Liver (tissue), 6 donors: ENCODE measurements at regions not wholly inside any gene's neighbourhood (a gene's known extent, or its start where the extent isn't known, plus 50 kb on each side); places are given as distances from the start of the nearest gene placed in this dataset.
A peak's percentile ranks its signal among the peaks of the same experiment; 100 is the strongest.
"Not testable (repeated sequence)": the region's sequence is repeated elsewhere in the genome, so short reads cannot be mapped to it uniquely, and the experiment has no call there.

Source experiments
- DNase-seq: peaks from one replicate; pipeline ENCODE4 v3.0.0-alpha.2; 2017; ENCODE audit warnings: low spot score
- H3K27ac ChIP-seq, 2 donors: one replicate each; pipeline ENCODE4 v1.7.0; 2013; ENCODE audit warnings: inconsistent platforms in 2 of 2, low read length in 2 of 2, control low read depth in 1 of 2, low read depth in 1 of 2, mild to moderate bottlenecking in 1 of 2
- H3K27me3 ChIP-seq, 4 donors: one replicate each; pipeline versions ENCODE4 v1.6.1 to v1.7.0; 2013; ENCODE audit warnings: low read length in 3 of 4, inconsistent platforms in 1 of 4, mild to moderate bottlenecking in 1 of 4, moderate library complexity in 1 of 4; ENCODE audit not compliant: control insufficient read depth in 4 of 4, insufficient read depth in 4 of 4
- H3K36me3 ChIP-seq, 4 donors: one replicate each; pipeline versions ENCODE4 v1.6.1 to v1.7.0; 2013; ENCODE audit warnings: low read length in 3 of 4, mild to moderate bottlenecking in 3 of 4, low read depth in 1 of 4, moderate library complexity in 1 of 4; ENCODE audit not compliant: control insufficient read depth in 4 of 4, insufficient read depth in 3 of 4
- H3K4me1 ChIP-seq, 4 donors: one replicate each; pipeline versions ENCODE4 v1.6.1 to v1.7.0; 2013; ENCODE audit warnings: low read length in 3 of 4, mild to moderate bottlenecking in 3 of 4, moderate library complexity in 1 of 4; ENCODE audit not compliant: control insufficient read depth in 4 of 4, insufficient read depth in 4 of 4
- H3K4me3 ChIP-seq, 3 donors: one replicate each; pipeline versions ENCODE4 v1.6.1 to v1.7.0; 2013; ENCODE audit warnings: low read length in 3 of 3, control low read depth in 1 of 3, low read depth in 1 of 3, mild to moderate bottlenecking in 1 of 3
- H3K9ac ChIP-seq, 2 donors: one replicate each; pipeline ENCODE4 v1.7.0; 2013; ENCODE audit warnings: low read length in 2 of 2, mild to moderate bottlenecking in 2 of 2, moderate library complexity in 2 of 2, control low read depth in 1 of 2, low read depth in 1 of 2
- H3K9me3 ChIP-seq, 4 donors: one replicate each; pipeline versions ENCODE4 v1.6.1 to v1.7.0; 2013; ENCODE audit warnings: low read length in 3 of 4; ENCODE audit not compliant: control insufficient read depth in 4 of 4
- WGBS: extraction: QIAGEN DNeasy Blood & Tissue Kit; methylation state at CpG from one replicate; pipeline ENCODE4 v1.1.7; 2013; 5-methylcytosine and 5-hydroxymethylcytosine counted together
- donor health status: healthy.
- donor health status: healthy.
- donor health status: healthy.

DNA sequence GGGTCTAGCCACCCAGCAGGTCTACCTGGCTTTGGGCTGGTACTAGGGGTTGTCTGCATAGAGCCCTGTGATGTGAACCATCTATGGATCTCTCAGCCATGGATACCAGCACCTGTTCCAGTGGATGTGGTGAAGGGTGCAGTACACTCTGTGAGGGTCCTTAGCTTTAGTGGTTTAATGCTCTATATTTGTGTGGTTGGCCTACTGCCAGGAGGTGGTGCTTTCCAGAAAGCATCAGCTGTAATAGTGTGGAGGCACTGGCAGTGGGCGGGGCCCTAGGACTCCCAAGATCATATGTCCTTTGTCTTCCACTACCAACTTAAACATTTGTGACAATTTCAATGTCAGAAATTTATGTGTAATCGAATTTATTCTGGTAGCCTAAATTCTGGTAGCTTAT, 1065.1 kb downstream of the RPIA start:
- H3K9me3 ChIP-seq, H3K4me1 ChIP-seq, H3K4me3 ChIP-seq, H3K27ac ChIP-seq, H3K9ac ChIP-seq, DNase-seq, H3K27me3 ChIP-seq, H3K36me3 ChIP-seq: not testable (repeated sequence)
- WGBS: 38% methylated on average over 2 of the region's 2 CpGs

DNA sequence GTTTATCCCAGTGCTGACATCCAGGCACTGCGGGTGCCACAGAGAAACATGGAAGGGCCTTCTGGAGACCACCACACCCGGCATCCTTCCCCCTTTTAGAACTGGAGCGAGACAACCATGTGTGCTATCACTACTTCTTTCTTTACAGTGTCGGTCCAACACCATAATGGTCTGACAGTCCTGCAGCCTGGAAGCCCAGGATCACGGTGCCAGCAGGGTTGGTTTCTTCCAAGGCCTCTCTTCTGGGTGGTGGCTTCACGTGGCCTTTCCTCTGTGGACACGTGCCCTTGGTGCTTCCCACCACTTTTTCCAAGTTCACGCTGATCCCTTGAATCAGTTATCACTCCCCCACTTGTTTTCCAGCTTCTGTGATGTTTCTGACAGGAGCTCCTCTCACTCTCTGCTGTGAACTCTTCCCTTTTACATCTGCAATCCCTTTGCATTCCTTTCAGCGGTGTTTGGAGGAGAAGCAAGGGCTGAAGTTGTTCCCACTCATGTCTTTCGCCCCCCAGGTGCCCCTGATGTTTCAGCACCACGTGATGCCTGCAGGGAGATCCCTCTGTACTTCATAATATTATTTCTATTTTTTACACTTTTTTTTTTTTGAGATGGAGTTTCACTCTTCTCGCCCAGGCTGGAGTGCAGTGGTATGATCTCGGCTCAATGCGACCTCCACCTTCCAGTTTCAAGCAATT, 1067.0 kb downstream of the RPIA start:
- H3K9ac ChIP-seq, H3K36me3 ChIP-seq, H3K4me3 ChIP-seq, H3K4me1 ChIP-seq, DNase-seq, H3K27me3 ChIP-seq, H3K27ac ChIP-seq, H3K9me3 ChIP-seq: not testable (repeated sequence)
- WGBS: 56% methylated on average over 14 of the region's 14 CpGs

DNA sequence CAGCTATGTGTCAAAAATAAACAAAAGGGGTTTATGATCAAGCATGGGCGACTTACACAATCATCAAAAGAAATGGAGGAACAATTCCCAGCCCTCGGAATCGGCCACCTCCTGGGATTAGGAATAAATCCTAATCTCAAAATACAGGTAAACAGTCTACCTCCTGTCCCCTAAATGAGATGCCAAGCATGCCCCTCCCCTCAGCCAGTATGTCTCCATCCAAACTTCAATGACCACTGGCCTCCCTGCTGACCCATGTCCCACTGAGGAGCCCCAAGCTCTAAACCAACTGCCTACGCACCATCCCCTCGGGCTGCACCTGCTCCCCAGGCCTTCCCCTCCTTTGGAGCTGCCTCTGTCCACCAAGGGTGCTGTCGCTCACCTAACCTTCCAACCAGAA, 1069.3 kb downstream of the RPIA start:
- not testable (repeated sequence) for H3K4me1 ChIP-seq, H3K9me3 ChIP-seq, H3K27ac ChIP-seq, H3K27me3 ChIP-seq, DNase-seq, H3K36me3 ChIP-seq, H3K4me3 ChIP-seq, H3K9ac ChIP-seq
- 64% methylated on average over 6 of the region's 6 CpGs for WGBS

DNA sequence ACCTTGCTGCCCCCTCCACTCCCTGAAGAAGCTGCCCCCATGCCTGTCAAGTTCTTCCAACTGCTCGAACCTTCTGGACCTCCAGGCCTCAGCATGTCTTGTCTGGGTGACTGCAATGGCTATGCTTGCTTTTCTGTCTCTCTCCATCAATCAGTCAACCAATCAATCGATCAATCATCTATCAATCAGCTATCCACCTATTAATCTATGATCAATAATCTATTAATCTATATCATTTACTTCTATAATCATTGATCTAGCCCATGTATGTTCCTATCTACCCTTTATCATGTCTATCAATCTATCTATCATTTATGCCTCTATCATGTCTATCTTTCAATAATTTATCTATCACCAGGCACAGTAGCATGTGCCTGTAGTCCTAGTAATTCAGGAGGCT, 1069.7 kb downstream of the RPIA start:
- not testable (repeated sequence) for H3K27ac ChIP-seq, H3K9ac ChIP-seq, H3K4me3 ChIP-seq, H3K4me1 ChIP-seq, H3K9me3 ChIP-seq, H3K27me3 ChIP-seq, H3K36me3 ChIP-seq, DNase-seq
- WGBS: 50% methylated on average over 2 of the region's 2 CpGs

DNA sequence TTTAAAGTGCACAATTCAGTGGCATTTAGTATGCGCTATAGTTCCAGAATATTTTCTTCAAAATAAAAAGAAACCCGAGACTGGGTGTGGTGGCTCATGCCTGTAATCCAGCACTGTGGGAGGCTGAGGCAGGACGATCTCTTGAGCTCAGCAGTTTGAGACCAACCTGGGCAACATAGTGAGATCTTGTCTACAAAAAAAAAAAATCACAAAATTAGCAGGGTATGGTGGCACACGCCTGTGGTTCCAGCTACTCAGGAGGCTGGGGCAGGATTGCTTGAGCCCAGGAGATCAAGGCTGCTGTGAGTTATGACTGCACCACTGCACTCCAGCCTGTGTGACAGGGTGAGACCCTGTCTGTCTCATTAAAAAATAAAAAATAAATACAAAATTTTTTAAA, 1070.4 kb downstream of the RPIA start:
- not testable (repeated sequence) for H3K27me3 ChIP-seq, H3K36me3 ChIP-seq, H3K4me1 ChIP-seq, H3K27ac ChIP-seq, H3K4me3 ChIP-seq, H3K9ac ChIP-seq, H3K9me3 ChIP-seq, DNase-seq
- 76% methylated on average over 4 of the region's 4 CpGs for whole genome bisulfite sequencing

DNA sequence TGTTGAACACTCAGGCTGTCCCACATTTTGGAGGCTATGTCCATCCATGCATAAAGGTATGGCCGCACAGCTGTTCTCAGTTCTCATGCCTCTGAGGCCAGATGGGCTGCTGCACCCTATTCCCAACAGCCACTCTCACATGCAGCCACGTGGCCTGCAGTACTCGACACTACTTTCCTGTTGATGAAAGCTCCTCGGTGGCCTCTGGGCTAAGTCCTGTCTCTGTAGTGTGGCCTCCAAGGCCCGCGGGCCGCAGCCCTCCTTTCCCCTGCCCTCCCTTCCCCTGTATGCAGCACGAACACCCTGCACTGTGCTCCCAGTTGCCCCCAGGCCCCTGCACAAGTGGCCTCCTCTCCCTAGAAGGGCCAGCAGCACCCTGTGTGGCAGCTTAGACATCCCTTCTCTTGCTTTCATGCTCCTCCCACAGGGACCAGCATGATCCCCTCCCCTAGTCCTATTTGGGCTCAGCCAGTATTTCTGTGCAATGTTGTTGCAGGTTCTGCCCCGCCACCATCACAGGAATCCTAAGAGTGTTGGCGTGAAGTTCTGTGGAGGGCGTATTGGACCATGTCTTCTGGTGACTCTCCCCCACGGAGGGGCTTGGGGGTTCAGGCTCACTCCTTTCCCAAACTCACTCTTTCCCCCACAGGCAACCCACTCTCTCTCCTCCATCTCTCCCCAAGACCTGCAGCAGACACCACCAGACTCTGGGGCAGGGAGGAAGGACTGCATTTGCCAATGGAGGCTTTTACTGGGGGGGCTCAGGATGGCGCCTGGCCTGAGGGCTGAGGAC, 1071.2 kb downstream of the RPIA start:
- H3K36me3 ChIP-seq, H3K9ac ChIP-seq, H3K4me1 ChIP-seq, H3K27ac ChIP-seq, H3K9me3 ChIP-seq, H3K4me3 ChIP-seq, H3K27me3 ChIP-seq: not testable (repeated sequence)
- peak; percentile 31 for DNase-seq
- WGBS: 84% methylated on average over 13 of the region's 13 CpGs
